ENCODE measurements at regions not wholly inside any gene's neighbourhood (a gene's known extent, or its start where the extent isn't known, plus 50 kb on each side); places are given as distances from the start of the nearest gene placed in this dataset.
"Not testable (repeated sequence)": the region's sequence is repeated elsewhere in the genome, so short reads cannot be mapped to it uniquely, and the experiment has no call there.

- TF ChIP-seq EZH2 (IDR thresholded peaks at IDR 0.05; ENCODE audit: low read depth, unreplicated experiment); POLR2AphosphoS5 (IDR thresholded peaks at IDR 0.05; ENCODE audit: low read depth); ETS1 (IDR thresholded peaks at IDR 0.05); STAT1 (IDR thresholded peaks at IDR 0.05; ENCODE audit: unreplicated experiment); EZH2phosphoT487 (IDR thresholded peaks at IDR 0.05; ENCODE audit: unreplicated experiment); REST (IDR thresholded peaks at IDR 0.05; ENCODE audit: unreplicated experiment); ZNF114 (CRISPR knock-in tag; IDR thresholded peaks at IDR 0.05); CREB1 (CRISPR knock-in tag; IDR thresholded peaks at IDR 0.05; ENCODE audit: low read depth); JUNB (IDR thresholded peaks at IDR 0.05; ENCODE audit: unreplicated experiment): not testable (repeated sequence)
- TF ChIP-seq, protein P1, sequence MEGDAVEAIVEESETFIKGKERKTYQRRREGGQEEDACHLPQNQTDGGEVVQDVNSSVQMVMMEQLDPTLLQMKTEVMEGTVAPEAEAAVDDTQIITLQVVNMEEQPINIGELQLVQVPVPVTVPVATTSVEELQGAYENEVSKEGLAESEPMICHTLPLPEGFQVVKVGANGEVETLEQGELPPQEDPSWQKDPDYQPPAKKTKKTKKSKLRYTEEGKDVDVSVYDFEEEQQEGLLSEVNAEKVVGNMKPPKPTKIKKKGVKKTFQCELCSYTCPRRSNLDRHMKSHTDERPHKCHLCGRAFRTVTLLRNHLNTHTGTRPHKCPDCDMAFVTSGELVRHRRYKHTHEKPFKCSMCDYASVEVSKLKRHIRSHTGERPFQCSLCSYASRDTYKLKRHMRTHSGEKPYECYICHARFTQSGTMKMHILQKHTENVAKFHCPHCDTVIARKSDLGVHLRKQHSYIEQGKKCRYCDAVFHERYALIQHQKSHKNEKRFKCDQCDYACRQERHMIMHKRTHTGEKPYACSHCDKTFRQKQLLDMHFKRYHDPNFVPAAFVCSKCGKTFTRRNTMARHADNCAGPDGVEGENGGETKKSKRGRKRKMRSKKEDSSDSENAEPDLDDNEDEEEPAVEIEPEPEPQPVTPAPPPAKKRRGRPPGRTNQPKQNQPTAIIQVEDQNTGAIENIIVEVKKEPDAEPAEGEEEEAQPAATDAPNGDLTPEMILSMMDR (conservative IDR thresholded peaks at IDR 0.05; ENCODE audit: low read depth in 2 of 2), result not testable (repeated sequence)
These were observed 137.4 kb upstream of the DST start for GRCh38 chr6:56780109-56780508.

Data from GM23338 (cell line).